Fibroblast of skin of left biceps (primary cell): ENCODE measurements at regions not wholly inside any gene's neighbourhood (a gene's known extent, or its start where the extent isn't known, plus 50 kb on each side); places are given as distances from the start of the nearest gene placed in this dataset.
A peak's percentile ranks its signal among the peaks of the same experiment; 100 is the strongest.

ENCODE experiments used
- DNase-seq, 2 experiments: peaks; one replicate each; pipeline ENCODE4 v3.0.0-alpha.2; 2013; ENCODE audit warnings: low read depth in 2 of 2

DNA sequence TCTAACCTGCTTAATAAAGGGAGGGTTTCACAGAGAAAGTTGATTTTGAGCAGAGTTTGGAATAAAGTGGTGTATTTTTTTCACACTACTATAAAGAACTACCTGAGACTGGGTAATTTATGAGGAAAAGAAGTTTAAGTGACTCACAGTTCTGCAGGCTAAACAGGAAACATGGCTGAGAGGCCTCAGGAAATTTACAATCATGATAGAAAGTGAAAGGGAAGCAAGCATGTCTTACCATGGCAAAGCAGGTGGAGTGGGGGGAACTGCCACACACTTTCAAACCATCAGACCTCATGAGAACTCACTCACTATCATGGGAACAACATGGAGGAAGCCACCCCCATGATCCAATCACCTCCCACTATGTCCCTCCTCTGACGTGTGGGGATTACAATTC is 546.7 kb downstream of the EPHA4 start:
- DNase-seq, result no peak

DNA sequence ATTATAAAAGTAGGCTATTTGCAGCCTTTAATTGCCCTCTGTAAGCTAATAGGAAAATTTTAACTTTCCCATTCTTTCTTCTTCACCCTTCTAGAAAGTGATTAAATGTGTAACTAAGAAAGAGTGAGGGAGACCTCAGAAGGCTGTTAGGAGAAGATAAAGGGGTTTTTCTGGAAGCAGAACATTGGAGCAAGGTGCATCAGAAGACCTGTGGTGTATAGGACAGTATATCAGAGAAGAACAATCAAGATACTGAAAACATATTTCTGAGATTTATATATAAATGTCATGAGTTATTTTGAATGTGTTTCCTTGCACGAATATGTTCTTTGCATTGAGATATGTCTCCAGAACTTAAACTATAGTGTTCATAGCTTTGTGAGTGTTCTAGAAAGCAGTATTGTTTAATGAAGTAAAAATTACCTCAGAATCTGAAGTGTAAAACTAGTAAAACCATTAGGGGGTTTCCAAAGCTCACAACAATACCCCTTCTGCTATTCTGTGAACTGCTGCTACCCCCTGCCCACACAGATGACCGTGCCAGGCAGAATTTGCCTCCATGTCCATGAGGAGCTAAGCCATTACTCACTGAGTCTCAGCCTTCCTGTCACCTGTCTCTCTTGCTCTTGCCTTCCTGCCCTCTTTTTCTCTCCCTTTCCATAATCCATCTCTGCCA is 537.9 kb downstream of the EPHA4 start:
- DNase-seq, result no peak

DNA sequence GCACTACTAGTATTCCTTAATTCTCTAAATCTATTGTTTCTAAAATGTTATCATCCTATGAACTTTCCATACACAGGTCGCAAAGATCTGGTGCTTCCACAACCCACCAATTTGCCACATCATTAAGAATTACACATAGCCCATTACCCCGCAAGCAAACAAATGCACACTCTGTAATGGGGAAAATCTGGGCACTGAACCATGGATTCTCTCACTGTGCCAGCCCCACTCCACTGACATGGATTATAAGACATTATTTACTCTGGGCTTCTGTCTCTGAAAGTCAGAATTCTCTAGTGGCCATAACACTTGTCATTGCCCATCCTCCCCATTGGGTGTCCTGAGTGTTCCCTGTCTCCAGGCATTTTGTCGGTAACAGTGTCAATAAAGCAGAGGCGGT is 537.1 kb downstream of the EPHA4 start:
- DNase-seq, result no peak

DNA sequence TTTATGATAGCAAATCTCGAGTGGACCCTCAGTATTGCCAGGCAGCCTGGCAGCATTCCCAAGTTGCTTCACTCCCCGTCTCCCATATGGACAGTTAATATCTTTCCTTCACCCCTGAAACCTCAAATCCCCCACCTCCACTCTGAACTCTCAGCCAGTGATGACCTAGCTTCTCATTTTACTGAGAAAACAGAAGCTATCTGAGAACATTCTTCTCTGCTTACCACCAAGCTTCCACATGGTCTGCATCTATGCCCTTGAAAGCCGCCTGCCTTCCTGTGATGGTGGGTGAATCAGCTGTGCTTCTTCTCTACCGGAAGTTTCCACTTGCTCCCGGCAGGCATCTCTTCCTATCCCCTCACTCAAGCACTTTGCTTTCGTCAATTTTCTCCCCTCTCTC is 529.2 kb downstream of the EPHA4 start:
- DNase-seq, result no peak

DNA sequence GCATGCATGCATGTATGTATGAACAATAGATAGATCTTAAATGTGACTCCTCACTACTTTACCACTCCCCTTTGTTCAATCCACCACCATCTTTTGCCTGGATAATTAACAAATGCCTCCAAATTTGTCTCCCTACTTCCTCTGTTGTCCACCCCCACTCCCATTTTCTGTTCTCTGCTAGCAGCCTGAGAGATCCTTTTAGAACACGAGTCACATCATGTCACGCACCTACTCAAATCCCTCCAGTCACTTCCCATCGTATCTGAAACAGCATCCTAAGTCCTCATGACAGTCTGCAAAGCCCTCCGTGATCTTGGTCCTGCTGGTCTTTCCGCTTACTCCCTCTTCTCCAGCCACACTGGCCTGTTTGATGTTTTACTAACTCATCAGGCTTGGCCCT is 527.3 kb downstream of the EPHA4 start:
- DNase-seq, result no peak

- DNase-seq, result no peak
Measured at GRCh38 chr2:221050020-221050795, 521.9 kb downstream of the EPHA4 start.

- no peak for DNase-seq
Measured at GRCh38 chr2:221051162-221051561, 520.9 kb downstream of the EPHA4 start.

DNA sequence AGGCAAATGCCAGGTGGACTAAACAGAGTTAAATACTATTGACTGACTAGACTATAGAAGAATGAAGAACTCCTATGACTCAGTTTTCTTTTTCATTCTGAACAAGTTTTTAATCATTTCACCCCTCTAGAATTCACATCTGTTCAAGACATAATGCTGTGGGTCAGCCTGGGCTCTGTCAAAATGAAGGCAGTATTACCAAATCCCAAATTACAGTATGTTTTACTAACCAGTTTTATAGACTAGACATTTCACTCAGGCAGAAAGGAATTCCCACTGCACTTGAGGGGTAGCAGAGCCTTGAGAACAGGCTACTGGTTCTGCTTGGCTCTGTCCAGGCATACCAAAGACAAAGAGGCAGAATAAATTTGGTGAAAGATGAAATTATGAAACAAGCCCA is 511.7 kb downstream of the EPHA4 start:
- peak in 1 of 2 experiments; percentile 8 for DNase-seq

- DNase-seq, result no peak
Measured at GRCh38 chr2:221063568-221063967, 508.5 kb downstream of the EPHA4 start.

DNA sequence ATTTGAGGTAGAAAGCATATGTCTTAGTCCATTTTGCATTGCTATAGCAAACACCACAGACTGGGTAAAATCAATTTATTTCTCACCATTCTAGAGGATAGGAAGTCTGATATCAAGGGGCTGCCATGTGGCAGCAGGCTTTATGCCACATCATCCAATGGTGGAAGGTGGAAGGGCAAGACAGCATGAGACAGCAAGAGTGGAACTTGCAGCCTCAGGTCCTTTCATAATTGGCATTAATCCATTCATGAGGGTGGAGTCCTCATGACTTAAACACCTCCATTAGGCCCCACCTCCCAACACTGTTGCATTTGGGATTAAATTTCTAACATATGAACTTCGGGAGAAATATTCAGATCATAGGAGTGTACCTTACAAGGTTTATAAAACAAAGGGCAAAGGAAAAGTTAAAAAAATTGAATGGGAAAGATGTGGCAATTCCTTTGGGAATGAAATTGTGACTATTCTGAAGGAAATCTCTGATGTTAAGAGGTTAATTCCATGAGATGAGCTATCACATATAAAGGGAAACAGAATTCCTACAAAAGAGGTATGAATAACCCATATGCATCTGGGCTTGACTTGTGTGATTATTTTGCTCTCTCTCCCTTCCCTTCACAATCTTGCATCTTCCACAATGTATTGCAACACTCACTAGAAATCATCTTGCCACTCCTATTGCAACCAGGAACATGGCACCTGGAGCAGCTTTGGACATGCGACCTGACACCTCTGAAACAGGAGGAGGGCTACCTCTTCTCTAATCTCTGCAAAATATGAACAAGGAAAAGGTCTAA is 507.8 kb downstream of the EPHA4 start:
- no peak for DNase-seq

- DNase-seq, result no peak
Measured at GRCh38 chr2:221064880-221065279, 507.2 kb downstream of the EPHA4 start.

GRCh38 chr2:221068123-221068522 is 504.0 kb downstream of the EPHA4 start:
- DNase-seq, result no peak

GRCh38 chr2:221070106-221070505 is 502.0 kb downstream of the EPHA4 start:
- no peak for DNase-seq

- DNase-seq, result no peak
Measured at GRCh38 chr2:221073326-221074049, 498.6 kb downstream of the EPHA4 start.

GRCh38 chr2:221074238-221074637 is 497.9 kb downstream of the EPHA4 start:
- no peak for DNase-seq

DNA sequence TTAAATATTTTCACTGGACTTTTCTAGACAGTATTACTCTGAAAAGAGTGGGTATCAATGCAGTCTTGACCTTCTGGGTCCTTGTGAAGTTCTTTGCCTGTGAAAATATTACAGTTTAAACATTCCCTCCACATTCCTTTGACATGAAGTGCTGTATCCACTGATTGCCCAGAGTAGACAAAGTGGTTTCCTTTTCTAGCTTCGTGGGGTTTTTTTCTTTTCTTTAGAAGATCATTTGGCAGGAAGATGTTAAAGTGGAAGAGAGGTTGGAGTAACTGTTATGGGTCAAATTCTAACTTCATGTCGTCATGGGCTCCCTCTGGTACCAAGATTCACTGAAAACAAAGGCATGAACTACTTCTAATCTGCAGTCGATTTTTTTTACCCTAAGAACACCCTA is 496.9 kb downstream of the EPHA4 start:
- peak; percentile 34 to 42 for DNase-seq

DNA sequence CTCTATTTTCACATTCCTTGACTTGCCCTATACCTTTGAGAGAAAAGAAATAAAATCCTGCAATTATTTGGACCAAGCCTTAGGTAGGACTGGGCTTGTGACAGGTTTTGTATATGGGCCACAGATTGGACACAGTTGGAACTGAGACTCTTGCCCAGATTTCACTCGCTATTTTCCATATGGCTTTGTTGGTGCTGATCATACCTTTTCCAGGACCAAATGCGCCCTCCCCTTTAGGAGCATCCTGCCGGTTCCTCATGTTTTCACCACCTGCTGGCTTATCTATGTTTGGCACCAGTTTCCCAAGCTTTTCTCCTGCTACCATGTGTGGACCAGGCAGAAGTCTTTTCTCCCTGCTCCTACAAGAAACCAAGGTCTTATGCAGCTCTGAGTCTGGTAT is 494.9 kb downstream of the EPHA4 start:
- DNase-seq, result no peak

GRCh38 chr2:221077799-221078198 is 494.3 kb downstream of the EPHA4 start:
- no peak for DNase-seq

DNA sequence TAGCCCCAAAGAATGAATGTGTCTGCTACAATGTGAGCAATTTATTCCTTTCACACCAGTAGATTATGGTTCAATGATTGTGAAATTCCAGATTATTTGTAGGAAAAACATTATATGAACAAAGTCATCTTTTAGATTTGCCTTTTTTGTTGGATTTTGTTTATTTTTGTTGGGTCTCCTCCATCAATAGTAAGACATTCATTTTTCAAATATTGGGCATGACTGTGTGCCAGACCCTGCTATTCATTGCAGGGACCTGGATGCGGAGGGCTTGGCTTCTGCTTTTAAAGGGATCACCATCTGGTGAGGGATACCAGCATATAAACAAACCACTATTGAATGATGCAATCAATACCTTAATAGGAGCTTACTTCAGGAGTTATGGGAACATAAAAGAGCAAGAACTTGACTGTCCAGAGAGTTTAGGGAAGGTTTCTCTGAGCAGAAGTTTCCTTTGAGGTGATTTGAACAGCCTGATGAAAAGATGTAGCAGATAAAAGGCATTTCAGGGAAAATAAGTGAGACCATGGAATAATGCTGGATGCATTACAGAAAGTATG is 486.7 kb downstream of the EPHA4 start:
- DNase-seq, result peak; percentile 33 to 35

- DNase-seq, result no peak
Measured at GRCh38 chr2:221085936-221086335, 486.2 kb downstream of the EPHA4 start.

- no peak for DNase-seq
Measured at GRCh38 chr2:221087779-221088178, 484.3 kb downstream of the EPHA4 start.

DNA sequence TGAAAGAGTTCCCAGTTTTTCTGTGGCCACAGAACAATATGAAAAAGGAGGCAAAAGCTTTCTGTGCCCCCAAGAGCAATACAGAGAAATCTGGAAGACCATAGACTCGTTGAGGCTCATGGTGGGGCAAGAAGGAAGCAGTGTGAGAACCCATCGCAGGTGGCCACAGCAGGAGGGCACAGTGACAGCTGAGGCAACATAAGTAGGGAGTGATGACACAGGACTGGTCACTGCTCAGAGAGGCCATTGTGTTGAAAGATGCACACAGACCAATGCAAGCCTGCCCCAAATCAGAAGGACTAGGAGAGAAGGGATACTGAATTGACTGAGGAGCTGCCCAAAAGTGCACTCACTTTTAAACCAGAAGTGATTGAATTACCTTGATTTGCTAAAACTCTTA is 483.6 kb downstream of the EPHA4 start:
- DNase-seq, result no peak
